ENCODE measurements at regions not wholly inside any gene's neighbourhood (a gene's known extent, or its start where the extent isn't known, plus 50 kb on each side); places are given as distances from the start of the nearest gene placed in this dataset.
"Not testable (repeated sequence)": the region's sequence is repeated elsewhere in the genome, so short reads cannot be mapped to it uniquely, and the experiment has no call there.

DNA sequence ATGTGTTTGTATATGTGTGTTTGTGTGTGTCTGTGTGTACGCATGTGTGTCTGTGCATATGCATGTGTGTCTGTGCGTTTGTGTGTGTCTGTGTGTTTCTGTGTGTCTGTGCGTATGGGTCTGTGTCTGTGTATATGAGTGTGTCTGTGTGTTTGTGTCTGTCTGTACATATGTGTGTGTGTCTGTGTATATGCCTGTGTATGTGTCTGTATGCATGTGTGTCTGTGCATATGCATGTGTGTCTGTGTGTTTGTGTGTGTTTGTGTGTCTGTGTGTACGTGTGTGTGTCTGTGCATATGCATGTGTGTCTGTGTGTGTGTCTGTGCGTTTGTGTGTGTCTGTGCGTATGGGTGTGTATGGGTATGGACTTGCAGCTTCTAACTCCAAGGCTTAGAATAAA, 174.0 kb upstream of the NOX3 start:
- DNase-seq (ENCODE audit: low read depth), result no peak

DNA sequence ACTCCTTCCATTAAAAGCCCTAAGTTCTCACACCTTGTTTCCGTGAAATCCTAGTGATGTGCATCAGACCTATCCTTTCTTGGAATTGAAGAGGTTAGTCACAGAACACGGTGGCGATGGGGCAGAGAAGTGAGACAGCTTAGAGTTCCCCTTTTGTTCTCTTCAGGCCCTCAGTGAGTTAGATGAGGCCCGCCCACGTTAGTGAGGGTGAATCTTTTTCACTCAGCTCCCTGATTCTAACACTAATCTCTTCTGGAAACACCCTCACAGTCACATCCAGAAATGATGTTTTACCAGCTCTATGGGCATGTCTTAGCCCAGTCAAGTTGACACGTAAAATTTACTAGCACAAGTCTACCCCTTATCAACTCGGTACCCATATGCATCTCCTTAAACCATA, 172.7 kb upstream of the NOX3 start:
- no peak for DNase-seq (ENCODE audit: low read depth)

DNA sequence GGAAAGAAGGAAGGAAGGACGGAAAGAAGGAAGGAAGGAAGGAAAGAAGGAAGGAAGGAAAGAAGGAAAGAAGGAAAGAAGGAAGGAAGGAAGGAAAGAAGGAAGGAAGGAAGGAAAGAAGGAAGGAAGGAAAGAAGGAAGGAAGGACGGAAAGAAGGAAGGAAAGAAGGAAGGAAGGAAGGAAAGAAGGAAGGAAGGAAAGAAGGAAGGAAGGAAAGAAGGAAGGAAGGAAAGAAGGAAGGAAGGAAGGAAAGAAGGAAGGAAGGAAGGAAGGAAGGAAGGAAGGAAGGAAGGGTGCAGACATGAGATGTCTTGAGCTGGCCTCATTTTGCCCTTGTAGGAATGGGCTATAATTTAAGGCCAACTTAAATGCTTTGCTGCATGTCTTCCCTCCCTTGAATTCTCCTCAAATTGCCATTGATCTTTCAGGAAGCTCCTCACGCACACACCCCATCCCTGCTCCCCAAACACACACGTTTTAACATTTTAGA, 172.1 kb upstream of the NOX3 start:
- not testable (repeated sequence) for DNase-seq (ENCODE audit: low read depth)

DNA sequence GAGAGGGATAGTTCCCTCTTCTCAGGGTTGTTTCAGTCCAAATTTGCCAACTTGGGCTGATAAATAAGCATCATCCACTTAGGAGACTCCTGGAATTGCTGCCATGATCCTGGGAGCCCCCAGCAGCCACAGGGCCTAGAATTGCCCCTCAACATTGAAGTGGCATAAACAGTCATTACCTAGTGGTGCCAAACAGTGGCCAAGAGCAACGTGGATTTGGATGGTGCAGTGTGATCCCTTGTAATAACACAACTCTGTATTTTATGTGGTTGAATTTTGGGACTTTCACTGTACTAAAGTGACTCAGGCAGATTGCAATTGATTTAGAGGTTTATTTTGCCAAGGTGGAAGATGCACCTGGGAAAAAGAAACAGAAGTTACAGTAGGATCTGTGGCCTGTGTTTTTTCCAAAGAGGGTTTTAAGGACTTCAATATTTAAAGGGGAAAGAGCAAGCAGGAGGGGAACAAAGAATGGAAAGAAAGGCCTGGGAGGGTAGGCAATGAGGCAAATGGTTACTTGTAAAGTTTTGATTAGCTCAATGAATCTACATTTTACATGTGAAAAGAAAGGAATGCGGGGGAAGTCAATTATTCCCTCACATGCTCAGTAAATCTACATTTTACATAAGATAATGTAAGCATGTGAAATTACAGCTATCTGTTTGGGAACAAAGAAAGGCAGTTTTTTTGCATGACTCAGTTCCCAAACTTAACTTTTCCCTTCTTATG, 168.0 kb upstream of the NOX3 start:
- no peak for DNase-seq (ENCODE audit: low read depth)

DNA sequence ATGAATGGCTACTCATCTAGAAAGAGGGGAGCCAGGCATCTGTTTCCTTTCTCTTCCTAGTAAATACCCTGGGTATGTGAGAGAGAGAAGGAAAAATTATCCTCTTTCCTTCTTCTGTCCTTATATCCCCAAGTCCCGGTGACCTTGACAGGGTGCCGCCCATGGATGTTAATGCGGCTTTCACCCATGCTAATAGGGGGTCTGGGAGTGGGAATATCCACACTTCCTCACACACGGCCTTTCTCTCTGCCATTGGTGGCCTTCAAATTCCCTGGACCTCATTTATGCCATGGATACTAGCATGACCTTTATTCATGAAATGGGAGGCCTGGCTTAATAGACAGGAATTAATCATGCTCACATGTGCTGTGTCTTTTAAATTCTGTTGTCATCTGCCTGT, 159.0 kb upstream of the NOX3 start:
- no peak for DNase-seq (ENCODE audit: low read depth)

DNA sequence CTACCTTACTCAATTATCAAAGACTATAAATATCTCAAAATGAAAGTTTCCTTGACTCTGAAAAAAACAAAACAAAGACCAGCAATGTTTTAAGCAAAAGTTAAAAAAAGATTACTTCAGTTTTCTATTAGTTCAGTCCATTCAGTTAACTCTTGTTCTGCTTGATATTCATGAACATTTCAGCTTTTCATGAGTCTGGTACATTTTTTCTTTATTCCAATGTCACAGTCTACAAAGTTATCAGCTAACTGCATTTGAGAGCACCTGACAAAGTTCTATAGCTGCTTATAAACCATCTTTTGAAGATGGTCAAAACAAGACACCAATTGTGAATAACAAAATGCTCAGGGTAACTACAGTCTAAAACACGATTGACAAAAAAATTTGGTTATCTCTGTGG, 156.1 kb upstream of the NOX3 start:
- DNase-seq (ENCODE audit: low read depth), result no peak

DNA sequence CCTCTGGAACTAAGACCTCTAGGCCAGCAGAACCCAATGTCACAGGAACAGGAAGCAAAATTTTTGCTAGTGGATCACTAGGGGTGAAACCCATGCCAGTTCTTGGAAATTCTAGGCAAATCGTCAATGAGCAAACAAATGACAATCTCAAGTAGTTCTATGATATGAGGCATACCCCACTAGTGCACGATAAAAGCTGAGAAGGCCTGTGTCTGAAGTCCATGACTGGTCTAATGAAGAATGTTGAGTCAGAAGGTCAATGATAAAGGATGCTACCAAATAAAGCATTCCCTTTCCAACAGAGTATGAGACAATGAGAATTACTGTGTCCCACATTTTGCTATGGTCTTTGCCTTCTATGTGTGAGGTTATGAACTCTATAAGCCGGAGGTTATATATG, 149.4 kb upstream of the NOX3 start:
- peak; percentile 17 for DNase-seq (ENCODE audit: low read depth)

DNA sequence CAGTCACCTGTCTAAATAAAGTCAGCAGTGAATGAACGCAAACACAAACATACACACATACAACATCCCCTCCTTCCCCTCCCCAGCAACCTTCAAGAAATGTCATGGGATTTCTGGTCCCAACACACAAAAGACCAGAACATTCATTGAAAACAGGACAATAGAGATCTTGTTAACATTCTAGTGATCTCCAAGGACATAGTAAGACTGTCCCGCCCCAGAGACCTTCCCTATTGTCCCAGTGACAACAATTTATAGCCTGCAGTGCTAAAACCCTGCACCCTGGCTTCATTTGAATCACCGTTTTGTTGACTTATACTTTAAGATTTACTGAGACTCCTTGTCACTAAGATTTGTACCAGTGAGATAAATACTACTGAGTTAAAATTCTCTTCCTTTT, 143.9 kb upstream of the NOX3 start:
- no peak for DNase-seq (ENCODE audit: low read depth)

DNA sequence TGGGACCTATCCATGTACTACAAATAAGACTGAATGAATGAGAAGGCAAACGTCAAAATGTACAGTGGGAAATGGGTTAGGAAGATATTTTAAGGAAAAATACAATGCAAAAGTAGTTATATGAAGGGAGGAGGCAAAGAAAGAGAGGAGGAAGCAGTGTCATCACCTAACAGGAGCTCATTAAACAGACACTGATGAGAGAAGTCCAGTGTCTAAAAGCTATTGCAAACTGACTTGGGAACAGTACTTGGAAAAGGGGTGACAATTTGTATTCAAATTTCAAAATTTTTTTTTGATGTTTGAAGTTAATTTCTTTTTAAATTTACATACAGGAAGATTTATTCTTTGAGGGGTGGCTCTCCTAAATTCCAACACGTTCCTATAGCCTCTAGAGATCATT, 143.5 kb upstream of the NOX3 start:
- no peak for DNase-seq (ENCODE audit: low read depth)

DNA sequence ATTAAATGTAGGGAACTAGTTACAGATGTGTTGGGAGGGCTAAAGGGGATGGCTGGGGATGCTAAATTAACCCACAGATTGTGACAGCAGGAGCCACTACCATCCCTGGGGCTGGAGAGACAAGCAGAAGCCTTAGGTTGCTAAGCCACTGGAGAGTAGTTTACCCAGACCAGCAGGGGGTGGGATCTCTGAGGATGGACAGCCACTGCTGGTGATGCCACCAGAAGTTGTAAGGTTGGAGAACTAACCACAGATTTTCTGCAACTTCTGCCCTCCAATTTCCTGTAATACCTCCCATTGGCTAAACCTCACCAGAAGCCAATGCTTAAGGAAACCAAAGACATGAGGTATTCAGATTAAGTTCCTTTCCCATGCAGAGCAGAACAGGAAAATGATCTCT, 139.6 kb upstream of the NOX3 start:
- DNase-seq (ENCODE audit: low read depth), result peak; percentile 38

DNA sequence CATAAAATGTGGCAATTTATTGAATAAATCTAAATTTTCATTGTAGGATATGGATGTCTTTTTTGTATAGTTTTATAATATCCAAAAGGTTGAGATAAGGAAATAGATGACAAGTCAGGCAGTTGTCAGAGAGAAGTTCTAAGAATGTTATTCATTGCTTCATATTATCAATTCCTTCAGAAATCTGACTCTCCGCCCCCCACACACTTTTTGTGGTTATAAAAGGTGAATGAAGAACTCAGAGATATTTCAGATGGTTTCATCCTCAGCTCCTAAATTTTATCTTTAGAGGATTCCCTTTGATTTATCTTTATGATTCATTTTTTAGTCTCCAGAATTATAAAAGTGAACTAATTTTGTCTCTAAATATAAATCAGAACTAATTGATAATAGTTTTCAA, 136.1 kb upstream of the NOX3 start:
- no peak for DNase-seq (ENCODE audit: low read depth)

DNA sequence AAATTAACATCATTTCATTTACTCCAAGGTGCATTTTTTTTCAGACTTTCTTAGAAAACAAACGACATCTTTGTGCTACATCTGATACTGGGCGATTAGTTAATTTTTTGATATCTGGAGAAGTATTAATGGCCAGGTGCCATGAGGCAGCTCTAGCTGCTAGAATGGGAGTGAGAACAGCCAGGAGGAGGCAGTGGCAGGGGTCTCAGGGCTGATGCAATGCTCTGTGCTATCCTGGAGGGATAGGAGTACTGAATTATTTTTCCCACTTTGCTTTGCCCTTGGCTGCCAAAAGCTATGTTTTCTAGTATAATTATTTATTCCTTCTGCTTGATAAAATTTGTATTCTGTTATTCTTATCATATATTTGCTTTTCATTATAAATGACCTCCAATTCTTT, 133.6 kb upstream of the NOX3 start:
- no peak for DNase-seq (ENCODE audit: low read depth)

DNA sequence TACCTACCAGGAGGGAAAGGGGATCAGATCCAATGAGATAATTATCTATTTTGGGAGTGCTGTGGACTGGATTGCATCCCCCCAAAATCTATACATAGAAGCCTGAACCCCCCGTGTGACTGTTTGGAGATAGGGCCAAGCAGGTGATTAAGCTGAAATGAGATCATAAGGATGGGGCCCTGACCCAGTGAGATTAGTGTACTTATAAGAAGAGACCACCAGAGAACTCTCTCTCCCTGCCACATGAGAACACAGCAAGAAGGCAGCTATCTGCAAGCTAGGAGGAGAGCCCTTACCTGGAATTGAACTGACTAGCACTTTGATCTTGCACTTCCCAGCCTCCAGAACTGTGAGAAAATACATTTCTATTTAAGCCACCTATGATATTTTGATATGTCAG, 132.2 kb upstream of the NOX3 start:
- no peak for DNase-seq (ENCODE audit: low read depth)

DNA sequence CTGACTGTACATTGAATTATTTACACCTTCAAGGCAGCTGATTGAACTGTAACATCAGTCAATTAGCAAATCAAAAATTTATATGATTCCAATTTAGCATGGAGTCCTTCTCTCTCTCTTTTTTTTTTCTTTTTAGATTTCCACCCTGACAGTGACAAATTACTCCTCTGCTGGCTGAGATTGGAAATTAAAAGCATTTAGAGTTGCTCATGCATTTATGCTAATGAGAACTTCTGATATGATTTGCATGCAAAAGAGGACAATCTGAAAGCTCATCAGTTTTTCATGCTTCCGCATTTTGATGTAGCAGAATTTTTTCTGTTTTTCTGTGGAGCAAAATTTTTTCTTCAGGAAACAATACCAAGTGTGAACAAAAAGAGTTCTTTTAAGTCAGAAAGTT, 130.5 kb upstream of the NOX3 start:
- no peak for DNase-seq (ENCODE audit: low read depth)

DNA sequence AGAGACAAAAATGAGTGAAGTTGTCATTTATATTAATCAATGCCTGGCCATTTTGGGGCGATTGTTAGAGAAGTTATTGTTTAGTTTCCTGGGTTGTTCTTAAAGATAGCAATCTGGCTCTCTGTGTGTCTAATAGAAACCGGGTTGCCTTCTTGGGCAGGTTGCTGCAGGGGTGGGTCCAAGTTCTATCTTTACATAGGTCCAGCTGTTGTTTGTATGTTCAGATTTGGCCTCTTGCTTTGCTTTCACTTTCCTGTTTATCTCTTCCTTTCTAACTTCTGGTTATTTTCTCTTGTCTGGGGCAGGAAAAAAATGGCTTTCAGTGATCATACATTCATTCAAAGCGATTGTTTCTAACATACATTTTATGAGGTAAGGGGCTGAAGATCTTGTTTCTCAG, 128.4 kb upstream of the NOX3 start:
- DNase-seq (ENCODE audit: low read depth), result no peak

DNA sequence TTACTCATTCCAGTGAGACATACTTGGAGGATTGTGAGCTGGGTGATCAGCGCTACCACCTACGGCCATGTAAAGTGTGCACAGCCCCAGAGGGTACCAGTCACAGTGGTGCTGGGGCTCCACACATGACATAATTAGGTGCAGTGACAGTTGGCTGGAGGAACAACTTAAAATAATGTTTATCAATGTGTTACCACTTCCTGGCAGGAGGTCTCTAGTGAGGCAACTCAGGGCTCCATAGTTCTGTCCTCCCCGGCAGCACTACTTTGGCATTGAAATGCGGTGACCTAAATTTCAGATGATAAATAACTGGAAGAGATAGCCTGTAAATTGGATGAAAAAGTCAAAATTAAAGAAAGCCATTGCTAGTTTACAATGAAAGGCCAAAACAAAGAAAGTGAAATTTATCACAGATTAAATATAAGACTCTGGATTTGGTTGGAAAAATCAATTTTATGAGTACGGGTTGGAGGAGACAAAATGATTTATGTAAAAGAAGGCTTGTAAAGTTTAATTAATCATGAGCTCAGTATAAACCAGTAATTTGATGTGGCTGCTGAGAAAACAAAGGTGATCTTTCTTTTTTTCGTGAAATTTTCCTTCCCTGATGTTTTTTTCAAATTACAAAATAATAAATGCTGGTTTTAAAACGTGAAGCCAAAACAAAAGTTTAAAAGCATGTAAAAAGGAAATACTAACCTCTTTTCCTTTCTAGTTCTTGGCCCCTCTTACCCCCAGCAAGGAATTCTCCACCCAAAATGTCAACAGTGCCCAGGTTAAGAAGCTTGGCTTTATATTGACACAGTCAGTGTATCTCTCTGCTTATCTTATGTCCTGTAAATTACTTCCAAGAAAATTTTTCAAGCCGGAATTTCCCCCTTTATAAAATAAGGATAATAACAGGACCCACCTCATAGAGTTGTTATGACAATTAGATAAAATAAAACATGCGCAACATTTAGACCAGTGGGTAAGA, 126.7 kb upstream of the NOX3 start:
- no peak for DNase-seq (ENCODE audit: low read depth)

DNA sequence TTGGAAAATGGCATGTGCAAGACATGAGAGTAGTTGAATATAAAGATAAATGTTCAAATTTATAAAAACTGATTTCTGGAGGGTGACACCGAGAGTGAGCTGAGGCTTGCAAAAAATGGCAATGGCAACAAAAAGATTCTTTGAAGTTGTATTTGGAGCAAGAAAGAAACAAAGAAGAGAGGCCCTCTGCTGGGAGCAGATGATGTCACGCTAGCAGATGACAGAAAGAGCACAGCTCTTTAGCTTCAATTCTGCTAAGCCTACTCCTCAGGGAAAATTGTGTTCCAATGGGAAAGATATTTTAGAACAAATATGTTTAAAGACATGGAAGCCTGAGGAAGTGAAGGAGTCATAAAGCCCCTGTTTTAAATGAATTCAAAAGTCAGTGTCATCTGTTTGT, 125.3 kb upstream of the NOX3 start:
- DNase-seq (ENCODE audit: low read depth), result no peak

DNA sequence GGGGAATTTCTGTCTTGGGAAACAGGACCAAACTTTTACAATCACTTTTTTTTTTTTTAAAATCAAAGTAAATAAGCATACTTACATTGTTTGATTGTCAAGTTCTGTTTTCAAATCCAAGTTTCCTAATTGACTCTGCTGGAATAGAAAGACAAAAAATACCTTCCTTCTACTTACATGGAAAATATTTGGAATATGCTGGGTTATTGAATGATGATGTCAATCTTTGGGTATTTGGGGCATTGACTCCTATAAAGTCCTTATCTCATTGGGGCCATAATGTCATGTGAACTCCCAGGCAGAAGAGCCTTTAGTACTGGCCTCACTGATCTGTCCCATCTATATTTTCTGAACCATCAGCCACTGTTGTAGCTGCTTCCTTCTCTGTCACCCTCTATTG, 122.6 kb upstream of the NOX3 start:
- no peak for DNase-seq (ENCODE audit: low read depth)

DNA sequence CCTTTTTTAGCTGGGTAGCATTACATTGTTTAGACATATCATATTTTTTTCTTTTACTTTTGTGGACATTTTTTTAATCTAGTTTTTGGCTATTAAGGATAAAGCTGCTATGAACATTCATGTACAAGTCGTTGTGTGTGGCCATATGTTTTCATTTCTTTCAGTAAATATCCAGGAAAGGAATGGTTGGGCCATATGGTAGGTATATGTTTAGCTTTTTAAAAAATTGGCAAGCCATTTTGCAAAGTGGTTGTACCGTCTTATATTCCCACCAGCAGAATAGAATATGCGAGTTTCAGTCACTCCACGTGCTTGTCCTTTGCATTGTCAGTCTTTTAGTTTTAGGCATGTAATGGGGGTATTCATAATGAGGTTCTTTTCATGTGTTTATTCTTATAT, 106.3 kb upstream of the NOX3 start:
- DNase-seq (ENCODE audit: low read depth), result no peak

DNA sequence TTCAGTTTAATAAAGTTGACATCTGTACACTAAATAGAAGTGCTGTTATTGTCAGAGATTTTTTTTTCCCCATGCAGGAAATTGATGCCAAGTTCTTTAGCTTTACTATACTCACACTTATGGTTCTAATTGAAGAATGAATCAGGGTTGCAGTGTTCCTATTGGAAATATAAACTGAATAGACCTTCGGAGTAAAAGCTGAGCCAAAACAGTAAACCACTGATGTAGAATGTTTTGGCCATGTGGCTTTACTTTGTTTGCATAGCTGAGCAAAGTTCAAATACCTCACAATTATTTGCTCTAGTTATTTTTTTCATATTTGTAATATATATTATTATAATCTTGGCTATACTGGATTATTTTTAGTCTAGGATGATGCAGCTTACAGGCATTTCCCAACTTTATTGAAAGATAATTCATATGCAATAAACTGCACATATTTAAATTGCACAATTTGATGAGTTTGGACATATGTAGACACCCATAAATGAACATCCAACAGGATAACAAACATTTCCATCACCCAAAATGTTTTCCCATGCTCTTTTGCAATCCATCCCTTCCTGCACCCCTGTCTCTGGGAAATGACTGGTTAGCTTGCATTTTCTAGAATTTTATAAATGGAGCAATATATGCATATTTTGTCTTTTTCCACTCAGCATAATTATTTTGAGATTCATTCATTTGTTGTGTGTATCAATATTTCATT, 105.8 kb upstream of the NOX3 start:
- DNase-seq (ENCODE audit: low read depth), result no peak

DNA sequence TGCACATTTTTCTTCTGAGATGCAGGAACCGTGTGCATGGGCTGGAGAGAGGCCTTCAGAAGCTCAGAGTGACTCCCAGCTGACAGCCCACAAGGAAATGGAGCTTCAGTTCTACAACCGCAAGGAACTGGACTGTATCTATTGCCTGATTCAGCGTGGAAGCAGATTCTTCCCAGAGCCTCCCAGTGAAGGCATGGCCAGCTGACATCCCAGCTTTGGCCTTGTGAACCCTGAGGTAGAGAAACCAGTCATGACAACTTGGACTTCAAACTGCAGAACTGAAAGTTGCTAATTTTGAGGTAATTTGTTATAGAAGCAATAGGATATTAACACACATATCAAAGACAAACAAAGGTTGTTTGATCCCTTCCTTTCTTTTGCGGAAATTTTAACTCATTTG, 94.3 kb upstream of the NOX3 start:
- DNase-seq (ENCODE audit: low read depth), result no peak
